Adipocyte (in vitro differentiated cells): ENCODE measurements at regions not wholly inside any gene's neighbourhood (a gene's known extent, or its start where the extent isn't known, plus 50 kb on each side); places are given as distances from the start of the nearest gene placed in this dataset.
"Not testable (repeated sequence)": the region's sequence is repeated elsewhere in the genome, so short reads cannot be mapped to it uniquely, and the experiment has no call there.

Source experiments
- DNase-seq: peaks from one replicate; pipeline ENCODE4 v3.0.0-alpha.2; 2015; ENCODE audit warnings: low read depth
- H3K27me3 ChIP-seq: replicated peaks from 2 replicates; pipeline ENCODE4 v1.7.0; 2013; ENCODE audit warnings: mild to moderate bottlenecking, low read length, moderate library complexity; ENCODE audit not compliant: control insufficient read depth, insufficient read depth
- H3K36me3 ChIP-seq: 2 replicates; pipeline ENCODE4 v1.7.0; 2013; ENCODE audit warnings: low read length, mild to moderate bottlenecking, moderate library complexity; ENCODE audit not compliant: control insufficient read depth, insufficient read depth, severe bottlenecking
- H3K4me1 ChIP-seq: 2 replicates; pipeline ENCODE4 v1.7.0; 2013; ENCODE audit warnings: mild to moderate bottlenecking, low read length, moderate library complexity; ENCODE audit not compliant: control insufficient read depth, insufficient read depth
- H3K4me3 ChIP-seq: 2 replicates; pipeline ENCODE4 v1.7.0; 2013; ENCODE audit warnings: mild to moderate bottlenecking, low read length, moderate library complexity
- H3K9ac ChIP-seq: 2 replicates; pipeline ENCODE4 v1.7.0; 2013; ENCODE audit warnings: mild to moderate bottlenecking, low read length, moderate library complexity
- H3K9me3 ChIP-seq: 2 replicates; pipeline ENCODE4 v1.7.0; 2013; ENCODE audit warnings: mild to moderate bottlenecking, low read length, moderate library complexity; ENCODE audit not compliant: control insufficient read depth

DNA sequence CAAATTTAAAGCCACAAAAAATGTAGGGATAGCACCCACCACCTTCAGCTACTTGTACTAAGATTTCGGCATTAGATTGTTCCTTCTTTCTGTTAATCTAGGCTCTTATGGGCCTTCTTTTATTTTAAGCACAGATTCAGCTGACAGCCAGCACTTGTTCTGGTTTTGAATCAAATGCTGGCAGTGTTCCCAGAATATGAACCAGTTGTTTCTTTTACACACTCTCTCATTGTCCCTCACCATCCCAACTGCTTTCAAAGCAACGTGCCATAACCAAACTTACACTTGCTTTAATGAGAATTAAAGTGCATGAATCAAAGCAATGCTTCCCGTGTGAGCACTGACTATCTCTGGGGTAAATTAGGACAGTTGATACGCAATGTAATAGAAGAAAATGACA is 744.5 kb upstream of the FAM241A start:
- peak; percentile 81 for DNase-seq
- no peak overlapping the region for H3K4me3 ChIP-seq
- no peaks in the 10 kb centered on the region for H3K9me3 ChIP-seq
- H3K9ac ChIP-seq: no peak overlapping the region
- no peaks in the 10 kb centered on the region for H3K27me3 ChIP-seq
- H3K4me1 ChIP-seq: peaks cover 17% of the 10 kb centered on the region
- H3K36me3 ChIP-seq: no peaks in the 10 kb centered on the region

DNA sequence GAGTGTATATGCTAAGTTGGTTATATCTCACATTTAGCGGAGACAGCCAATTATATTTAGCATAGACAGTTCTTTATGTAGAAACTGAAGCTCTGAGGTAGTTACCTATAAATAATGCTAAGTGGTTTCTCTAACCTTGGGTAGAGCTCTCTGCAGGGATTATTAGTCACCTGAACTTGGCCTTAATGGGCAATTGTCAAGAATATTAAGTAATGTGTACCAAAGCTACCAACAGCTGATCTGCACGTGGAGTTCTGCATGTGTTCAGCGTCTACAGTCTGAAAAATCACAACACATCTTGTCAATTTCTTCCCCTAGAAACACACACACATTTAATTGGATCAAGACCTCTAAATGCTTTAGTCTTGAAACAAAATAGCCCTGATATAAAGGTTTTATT is 740.6 kb upstream of the FAM241A start:
- Histone ChIP-seq H3K4me1 (peaks cover 8% of the 10 kb centered on the region), H3K4me3 (no peak overlapping the region), H3K27me3 (no peaks in the 10 kb centered on the region), H3K9ac (no peak overlapping the region), H3K36me3 (no peaks in the 10 kb centered on the region), H3K9me3 (no peaks in the 10 kb centered on the region)
- no peak for DNase-seq

DNA sequence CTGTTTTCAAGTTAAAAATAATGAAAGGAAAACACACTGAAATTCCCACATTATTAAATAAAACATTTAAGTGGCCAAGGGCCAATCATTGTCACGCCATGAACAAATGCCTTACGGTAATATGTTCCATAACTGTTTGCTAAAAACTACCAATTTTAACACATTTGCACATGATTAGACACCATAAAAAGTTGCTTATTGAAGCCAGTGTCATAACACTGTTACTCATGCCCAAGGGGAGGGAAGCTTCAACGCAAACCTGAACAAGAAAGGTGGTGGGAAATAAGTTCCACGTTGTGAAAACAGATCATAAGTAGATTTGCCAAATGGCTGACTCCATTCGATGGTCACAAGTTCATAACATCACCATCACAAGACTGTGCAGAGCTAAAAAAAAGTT is 739.3 kb upstream of the FAM241A start:
- no peak overlapping the region for H3K4me3 ChIP-seq
- no peaks in the 10 kb centered on the region for H3K36me3 ChIP-seq
- no peak overlapping the region for H3K9ac ChIP-seq
- no peaks in the 10 kb centered on the region for H3K9me3 ChIP-seq
- peak; percentile 23 for DNase-seq
- no peaks in the 10 kb centered on the region for H3K27me3 ChIP-seq
- no peaks in the 10 kb centered on the region for H3K4me1 ChIP-seq

DNA sequence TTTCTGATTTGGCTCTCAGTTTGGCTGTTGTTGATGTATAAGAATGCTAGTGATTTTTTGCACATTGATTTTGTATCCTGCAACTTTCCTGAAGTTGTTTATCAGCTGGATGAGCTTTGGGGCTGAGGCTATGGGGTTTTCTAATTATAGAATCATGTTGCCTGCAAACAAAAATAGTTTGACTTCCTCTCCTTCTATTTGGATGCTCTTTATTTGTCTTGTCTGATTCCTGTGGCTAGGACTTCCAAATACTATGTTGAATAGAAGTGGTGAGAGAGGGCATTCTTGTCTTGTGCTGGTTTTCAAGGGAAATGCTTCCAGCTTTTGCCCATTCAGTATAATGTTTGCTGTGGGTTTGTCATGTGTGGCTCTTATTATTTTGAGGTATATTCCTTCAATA is 734.7 kb upstream of the FAM241A start:
- no peaks in the 10 kb centered on the region for H3K27me3 ChIP-seq
- H3K4me1 ChIP-seq: no peaks in the 10 kb centered on the region
- H3K9me3 ChIP-seq: peaks cover 5% of the 10 kb centered on the region
- no peak for DNase-seq
- no peak overlapping the region for H3K9ac ChIP-seq
- no peak overlapping the region for H3K4me3 ChIP-seq
- H3K36me3 ChIP-seq: no peaks in the 10 kb centered on the region

DNA sequence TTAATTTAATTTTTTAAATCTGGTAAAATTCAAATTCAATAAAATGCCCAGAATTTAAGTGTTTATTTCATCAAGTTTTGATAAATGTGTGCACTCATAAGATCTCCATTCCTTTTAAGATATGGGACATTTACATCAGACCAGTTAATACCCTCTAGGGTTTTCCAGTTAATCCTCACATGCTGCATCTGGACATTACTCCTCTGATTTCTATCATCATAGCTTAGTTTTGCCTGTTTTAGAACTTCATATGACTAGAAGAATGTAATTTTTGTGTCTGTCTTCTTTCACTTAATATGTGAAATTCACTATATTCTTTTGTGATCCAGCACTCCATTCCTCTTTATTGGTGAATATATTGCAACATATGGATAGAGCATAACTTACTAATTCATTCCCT is 727.7 kb upstream of the FAM241A start:
- Histone ChIP-seq H3K27me3 (no peaks in the 10 kb centered on the region), H3K9ac (no peak overlapping the region), H3K9me3 (peaks cover 3% of the 10 kb centered on the region), H3K36me3 (no peaks in the 10 kb centered on the region), H3K4me3 (no peak overlapping the region), H3K4me1 (no peaks in the 10 kb centered on the region)
- no peak for DNase-seq

DNA sequence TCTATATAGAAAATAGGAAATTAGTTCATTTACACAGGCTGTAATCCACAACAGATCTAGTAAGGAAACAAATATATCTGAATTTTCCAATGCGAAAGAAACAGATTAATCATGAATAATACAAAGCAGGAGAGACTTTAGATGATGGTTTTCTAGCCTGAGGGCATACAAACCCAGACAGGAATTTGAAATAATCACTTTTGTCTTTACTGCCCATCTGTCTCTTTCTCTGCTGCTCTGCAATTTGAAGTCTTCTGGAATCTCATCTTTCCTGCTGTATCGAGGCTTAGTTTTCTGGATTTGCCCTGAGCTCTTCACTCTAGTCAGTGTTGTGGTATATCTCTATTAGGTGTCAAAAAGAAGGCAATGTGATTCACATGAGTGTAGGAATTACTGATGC is 711.8 kb upstream of the FAM241A start:
- H3K27me3 ChIP-seq: no peaks in the 10 kb centered on the region
- no peak overlapping the region for H3K9ac ChIP-seq
- H3K36me3 ChIP-seq: no peaks in the 10 kb centered on the region
- no peaks in the 10 kb centered on the region for H3K9me3 ChIP-seq
- peak; percentile 14 for DNase-seq
- no peak overlapping the region for H3K4me3 ChIP-seq
- H3K4me1 ChIP-seq: peaks cover 12% of the 10 kb centered on the region

DNA sequence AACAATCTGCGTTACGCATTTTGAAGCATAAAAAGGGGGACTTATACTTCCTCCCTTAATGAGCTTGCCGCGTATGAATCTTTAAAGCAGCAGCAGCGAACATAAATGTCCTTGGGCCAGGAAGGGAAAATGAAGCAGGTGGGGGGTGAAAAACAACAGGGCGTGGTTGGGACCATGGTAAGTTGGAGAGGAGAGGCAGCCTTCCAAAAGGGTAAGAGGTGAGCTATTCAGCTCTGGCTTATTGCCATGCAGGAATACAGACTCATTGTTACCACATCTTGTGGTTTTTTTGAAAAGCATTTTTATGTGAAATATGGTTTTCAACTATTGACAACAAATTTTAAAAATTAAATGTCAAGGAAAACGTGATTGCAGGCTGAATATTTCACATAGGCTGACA is 710.7 kb upstream of the FAM241A start:
- H3K27me3 ChIP-seq: no peaks in the 10 kb centered on the region
- no peak overlapping the region for H3K9ac ChIP-seq
- H3K4me3 ChIP-seq: no peak overlapping the region
- no peaks in the 10 kb centered on the region for H3K36me3 ChIP-seq
- peak; percentile 21 for DNase-seq
- no peaks in the 10 kb centered on the region for H3K9me3 ChIP-seq
- peaks cover 12% of the 10 kb centered on the region for H3K4me1 ChIP-seq

DNA sequence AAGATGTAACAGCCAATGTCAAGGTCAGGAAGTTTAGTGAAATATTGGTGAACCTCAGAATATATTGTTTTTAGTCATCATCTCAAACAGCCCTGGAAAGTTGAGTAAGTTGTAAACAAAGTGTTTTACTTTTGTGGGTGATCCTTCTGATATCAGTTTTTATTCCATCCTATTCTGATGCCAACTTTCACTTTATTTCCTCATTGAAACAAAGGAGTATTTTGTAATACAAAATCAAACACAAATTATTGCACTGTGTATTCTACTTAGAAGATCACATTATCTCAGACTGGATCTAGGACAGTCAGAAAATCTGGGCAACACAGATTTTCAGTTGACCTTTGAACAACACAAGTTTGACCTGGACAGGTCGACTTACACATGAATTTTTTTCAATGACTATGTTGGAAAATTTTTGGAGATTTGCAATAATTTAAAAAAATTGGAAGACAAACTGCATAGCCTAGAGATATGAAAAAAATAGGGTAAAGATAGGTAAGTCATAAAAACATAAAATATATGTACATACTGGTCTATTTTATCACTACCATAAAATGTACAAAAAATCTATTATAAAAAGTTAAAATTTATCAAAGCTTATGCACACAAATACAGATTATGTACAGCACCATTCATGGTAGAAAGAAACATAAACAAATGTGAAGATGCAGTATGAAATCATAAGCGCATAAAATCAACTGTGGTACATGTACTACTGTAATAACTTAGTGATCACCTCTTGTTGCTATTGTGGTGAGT is 709.1 kb upstream of the FAM241A start:
- Histone ChIP-seq H3K9ac (no peak overlapping the region), H3K9me3 (no peaks in the 10 kb centered on the region), H3K27me3 (no peaks in the 10 kb centered on the region), H3K36me3 (no peaks in the 10 kb centered on the region), H3K4me3 (no peak overlapping the region), H3K4me1 (peaks cover 12% of the 10 kb centered on the region)
- DNase-seq: no peak

DNA sequence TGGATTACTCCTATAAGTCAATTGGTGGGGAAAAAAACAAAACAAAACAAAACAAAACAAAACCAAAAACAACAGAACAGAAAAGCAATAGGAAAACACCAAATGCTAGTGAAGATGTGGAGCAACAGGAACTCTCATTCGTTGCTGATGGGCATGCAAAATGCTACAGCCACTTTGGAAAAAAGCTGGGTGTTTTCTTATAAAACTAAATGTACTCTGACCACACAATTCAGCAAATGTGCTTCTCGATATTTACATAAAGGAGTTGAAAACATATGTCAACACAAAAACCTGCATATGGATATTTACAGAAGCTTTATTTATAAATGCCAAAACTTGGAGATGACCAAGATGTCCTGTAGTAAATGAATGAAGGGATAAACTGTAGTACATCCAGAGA is 703.6 kb upstream of the FAM241A start:
- H3K9ac ChIP-seq: no peak overlapping the region
- H3K36me3 ChIP-seq: no peaks in the 10 kb centered on the region
- H3K4me3 ChIP-seq: no peak overlapping the region
- H3K4me1 ChIP-seq: no peaks in the 10 kb centered on the region
- H3K9me3 ChIP-seq: no peaks in the 10 kb centered on the region
- DNase-seq: no peak
- H3K27me3 ChIP-seq: no peaks in the 10 kb centered on the region

DNA sequence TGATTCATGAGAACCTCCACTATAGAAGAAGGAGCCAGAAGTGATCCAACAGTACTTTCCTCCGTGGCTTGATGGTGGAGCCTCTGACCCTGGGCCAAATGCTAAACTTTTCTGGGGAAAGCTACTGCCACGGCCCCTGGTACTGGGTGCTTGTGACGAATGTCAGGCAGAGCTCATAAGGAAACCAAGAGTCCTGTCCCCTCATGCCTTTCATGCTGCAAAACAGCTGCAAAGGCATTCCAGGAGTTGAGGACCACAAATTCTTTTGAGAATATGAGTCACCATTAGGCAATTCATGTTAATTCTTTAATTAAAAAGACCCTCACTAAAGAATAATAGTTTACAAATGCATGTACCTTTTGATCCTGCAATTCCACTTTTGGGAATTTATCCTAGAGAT is 700.4 kb upstream of the FAM241A start:
- not testable (repeated sequence) for DNase-seq, H3K9me3 ChIP-seq, H3K4me1 ChIP-seq, H3K36me3 ChIP-seq, H3K27me3 ChIP-seq, H3K9ac ChIP-seq, H3K4me3 ChIP-seq

DNA sequence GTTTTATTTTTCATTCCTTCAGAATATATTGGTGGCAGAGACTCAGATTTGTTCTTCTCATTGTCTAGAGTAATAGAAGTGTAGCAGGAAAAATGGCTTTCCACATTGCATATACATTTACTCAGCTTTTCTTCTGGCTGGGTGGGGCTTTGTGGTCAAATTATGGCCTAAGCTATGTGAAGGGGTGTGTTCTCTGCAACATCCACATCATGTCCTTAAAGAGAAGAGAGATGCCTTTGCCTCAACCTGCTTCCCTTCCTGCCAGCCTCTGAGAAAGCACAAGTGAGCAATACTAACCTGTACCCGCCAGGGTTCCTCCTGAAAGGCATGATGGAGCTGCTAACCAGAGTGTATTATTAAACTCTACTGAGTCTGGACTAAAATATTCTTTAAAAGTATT is 695.6 kb upstream of the FAM241A start:
- DNase-seq: no peak
- Histone ChIP-seq H3K27me3 (no peaks in the 10 kb centered on the region), H3K36me3 (no peaks in the 10 kb centered on the region), H3K9me3 (no peaks in the 10 kb centered on the region), H3K4me1 (peaks cover 17% of the 10 kb centered on the region), H3K4me3 (no peak overlapping the region), H3K9ac (no peak overlapping the region)

DNA sequence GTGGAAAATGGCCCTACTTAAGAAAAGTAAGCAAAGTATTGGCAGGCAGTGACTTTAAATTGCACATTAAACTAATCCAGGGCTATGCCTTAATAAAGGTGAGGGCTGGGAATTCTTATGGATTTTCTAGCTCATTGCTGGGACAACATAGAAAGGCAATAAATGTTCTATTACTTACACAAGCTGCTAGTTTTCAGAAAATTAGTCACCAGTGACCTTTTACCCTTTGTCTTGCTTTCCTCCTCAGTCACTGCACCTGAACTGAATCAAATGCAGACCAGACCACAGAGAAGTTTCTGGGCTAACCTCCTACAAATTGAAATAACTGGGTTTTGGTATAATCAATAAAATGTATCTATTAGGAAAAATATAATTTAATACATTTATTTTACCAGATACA is 694.4 kb upstream of the FAM241A start:
- Histone ChIP-seq H3K9me3 (no peaks in the 10 kb centered on the region), H3K27me3 (no peaks in the 10 kb centered on the region), H3K4me1 (peaks cover 28% of the 10 kb centered on the region), H3K36me3 (no peaks in the 10 kb centered on the region), H3K9ac (no peak overlapping the region), H3K4me3 (no peak overlapping the region)
- DNase-seq: no peak
